HepG2 (cell line): ENCODE measurements at regions not wholly inside any gene's neighbourhood (a gene's known extent, or its start where the extent isn't known, plus 50 kb on each side); places are given as distances from the start of the nearest gene placed in this dataset.

ENCODE experiments used
- ATAC-seq: fragments of 200-7000 bp; cut with Tn5 transposase; 3 replicates; pipeline ENCODE4 v1.9.1; 2020; ENCODE audit warnings: mild to moderate bottlenecking, moderate library complexity
- BruUV-seq: library from RNA; stranded (reverse); fragments of 400-500 nt; replicated peaks from 2 replicates; lab custom pipeline; 2021; lab: Mats Ljungman, UMichigan
- CTCF ChIA-PET: fragments of 300-600 bp; formaldehyde crosslinking; extraction: SDS; loops from one replicate; lab custom pipeline; 2021; ENCODE audit warnings: low total read pairs, inconsistent platforms, low intra/inter-chr PET ratio; lab: Yijun Ruan, JAX
- POLR2A ChIA-PET: fragments of 350-600 bp; sonication (Branson Sonifier 250); formaldehyde crosslinking; loops from one replicate; lab custom pipeline; 2020; ENCODE audit warnings: antibody characterized with exemption, inconsistent platforms; lab: Yijun Ruan, JAX
- DNase-seq: peaks from one replicate; pipeline ENCODE4 v3.0.0-alpha.2; 2015; ENCODE audit warnings: low spot score
- FAIRE-seq: peaks from 3 replicates; lab custom pipeline; 2011; peaks lifted over from hg19 to GRCh38; lab: Jason Lieb, UNC
- H2AFZ ChIP-seq: one replicate; pipeline ENCODE4 v1.6.1; 2011; ENCODE audit warnings: low read length, inconsistent platforms
- H3K27ac ChIP-seq: fragments of 300-600 bp; 3 replicates; pipeline ENCODE4 v1.8.0; 2011; ENCODE audit warnings: mixed run types, mild to moderate bottlenecking, mixed read lengths, low read length, inconsistent platforms; ENCODE audit not compliant: insufficient read depth; ENCODE audit errors: extremely low read length
- H3K27me3 ChIP-seq, 2 experiments: fragments of 200-600 bp in 1 of 2; 2 replicates in 1 of 2; 3 replicates in 1 of 2; pipeline versions ENCODE4 v1.6.0 to v1.8.0; 2011; ENCODE audit warnings: low read length in 2 of 2, mild to moderate bottlenecking in 2 of 2, moderate library complexity in 2 of 2, inconsistent platforms in 1 of 2; ENCODE audit not compliant: insufficient read depth in 2 of 2, control insufficient read depth in 1 of 2
- H3K36me3 ChIP-seq, 2 experiments: fragments of 200-600 bp in 1 of 2; replicated peaks in 1 of 2; 2 replicates in 1 of 2; 3 replicates in 1 of 2; pipeline versions ENCODE4 v1.5.1 to v1.8.0; 2011; ENCODE audit warnings: low read length in 2 of 2, inconsistent platforms in 1 of 2; ENCODE audit not compliant: insufficient read depth in 2 of 2, control insufficient read depth in 1 of 2
- H3K4me1 ChIP-seq: 2 replicates; pipeline ENCODE4 v1.5.1; 2012; ENCODE audit warnings: low read length, inconsistent platforms; ENCODE audit not compliant: insufficient read depth
- H3K4me2 ChIP-seq: 2 replicates; pipeline ENCODE4 v1.6.0; 2011; ENCODE audit warnings: low read depth, low read length, inconsistent platforms
- H3K4me3 ChIP-seq, 3 experiments: fragments of 200-600 bp in 1 of 3; sonication (generic), shearing (Covaris generic) in 1 of 3; replicated peaks in 1 of 3; 2 replicates each; pipeline ENCODE4 v1.5.1; 2011 to 2016; ENCODE audit warnings: low read length in 3 of 3, inconsistent platforms in 2 of 3, low read depth in 2 of 3, mild to moderate bottlenecking in 2 of 3, control low read depth in 1 of 3, mixed read lengths in 1 of 3; ENCODE audit not compliant: insufficient read depth in 1 of 3
- H3K79me2 ChIP-seq: one replicate; pipeline ENCODE4 v1.6.1; 2011; ENCODE audit warnings: low read length, inconsistent platforms; ENCODE audit not compliant: insufficient read depth
- H3K9ac ChIP-seq: 2 replicates; pipeline ENCODE4 v1.6.0; 2011; ENCODE audit warnings: mild to moderate bottlenecking, low read depth, low read length, inconsistent platforms; ENCODE audit not compliant: insufficient read depth
- H3K9me3 ChIP-seq: 2 replicates; pipeline ENCODE4 v1.5.1; 2012; ENCODE audit warnings: mild to moderate bottlenecking, low read length
- H4K20me1 ChIP-seq: 2 replicates; pipeline ENCODE4 v1.6.0; 2011; ENCODE audit warnings: inconsistent platforms, mild to moderate bottlenecking, low read length, moderate library complexity; ENCODE audit not compliant: insufficient read depth
- CBX1 ChIP-seq: IDR thresholded peaks from one replicate; pipeline ENCODE4 v1.6.1; 2016; ENCODE audit warnings: antibody characterized with exemption, low read depth
- HNF1A ChIP-seq, 2 experiments: sonication (generic) in 1 of 2; formaldehyde crosslinking in 1 of 2; IDR thresholded peaks; 2 replicates each; pipeline versions ENCODE4 v1.4.0 to v1.6.1; 2016 to 2020; ENCODE audit warnings: borderline replicate concordance in 1 of 2, low read depth in 1 of 2, mild to moderate bottlenecking in 1 of 2, missing genetic modification reagents in 1 of 2
- ZBTB14 ChIP-seq: sonication (generic); formaldehyde crosslinking; IDR thresholded peaks from 2 replicates; pipeline ENCODE4 v1.4.0; 2020; ENCODE audit warnings: missing genetic modification reagents
- ZNF414 ChIP-seq: sonication (generic); formaldehyde crosslinking; IDR thresholded peaks from 2 replicates; pipeline ENCODE4 v1.5.0; 2020; ENCODE audit warnings: missing genetic modification reagents
- ZNF782 ChIP-seq: sonication (generic); formaldehyde crosslinking; IDR thresholded peaks from 2 replicates; pipeline ENCODE4 v1.4.0; 2020; ENCODE audit warnings: missing genetic modification reagents, mild to moderate bottlenecking, borderline replicate concordance
- WGBS: methylation state at CpG from one replicate; pipeline ENCODE4 v1.1.6; 2017; ENCODE audit warnings: low lambda C conversion rate; 5-methylcytosine and 5-hydroxymethylcytosine counted together
- in situ Hi-C: cut with HindIII; loops from 2 replicates; pipeline ENCODE4 v1.10.0; 2017; ENCODE audit warnings: low pct_unique_long_range_greater_than_20kb; ENCODE audit not compliant: extremely low pct_ligation_motif_present
- intact Hi-C: fragments of 100-400 bp; cut with micrococcal nuclease; formaldehyde crosslinking; loops from one replicate; pipeline ENCODE4 v1.10.0; 2022; ENCODE audit not compliant: unreplicated experiment

GRCh38 chr9:118575341-118576070 lies 793.7 kb downstream of the BRINP1 start:
- H3K27ac ChIP-seq = no peak overlapping the region
- no peak overlapping the region for H3K4me2 ChIP-seq
- H3K4me1 ChIP-seq = no peaks in the 10 kb centered on the region
- POLR2A ChIA-PET = no interaction called here
- WGBS = 3% methylated on average over 2 of the region's 2 CpGs
- TF ChIP-seq CBX1 (no peak), ZNF782 (no peak), ZNF414 (no peak)
- CTCF ChIA-PET = no interaction called here
- no peak overlapping the region for H2AFZ ChIP-seq
- in situ Hi-C loops (no loop called here), intact Hi-C loops (no loop called here)
- no peaks in the 10 kb centered on the region for H3K79me2 ChIP-seq
- ATAC-seq (no peak), FAIRE-seq (no peak), DNase-seq (no peak)
- H3K9me3 ChIP-seq = peaks cover 73% of the 10 kb centered on the region
- BruUV-seq = no TSS peak
- H4K20me1 ChIP-seq = no peaks in the 10 kb centered on the region
- no peaks in the 10 kb centered on the region for H3K27me3 ChIP-seq
- H3K36me3 ChIP-seq = no peaks in the 10 kb centered on the region
- no peak overlapping the region for H3K4me3 ChIP-seq
- H3K9ac ChIP-seq = no peak overlapping the region

- CTCF ChIA-PET = no interaction called here
- no TSS peak for BruUV-seq
- no peaks in the 10 kb centered on the region for H4K20me1 ChIP-seq
- 2% methylated on average over 1 of the region's 1 CpG for WGBS
- FAIRE-seq (no peak), ATAC-seq (no peak)
- H3K79me2 ChIP-seq = no peaks in the 10 kb centered on the region
- no peaks in the 10 kb centered on the region for H3K27me3 ChIP-seq
- in situ Hi-C loops (no loop called here), intact Hi-C loops (no loop called here)
- no peaks in the 10 kb centered on the region for H3K36me3 ChIP-seq
- POLR2A ChIA-PET = no interaction called here
- H3K9me3 ChIP-seq = peaks cover 83% of the 10 kb centered on the region
- TF ChIP-seq HNF1A (IDR thresholded peaks at IDR 0.05; ENCODE audit: low read depth) (no peak), HNF1A (CRISPR knock-in tag; IDR thresholded peaks at IDR 0.05; ENCODE audit: borderline replicate concordance) (no peak), ZBTB14 (CRISPR knock-in tag) (no peak)
- TF ChIP-seq, all 625 proteins: peak for 0
- DNase-seq = no peak
- no peak overlapping the region for H3K9ac ChIP-seq
- no peak overlapping the region; a peak in 1 of 6 replicates for H3K4me3 ChIP-seq
- no peak overlapping the region for H3K27ac ChIP-seq
- no peak overlapping the region for H2AFZ ChIP-seq
- no peaks in the 10 kb centered on the region for H3K4me1 ChIP-seq
- no peak overlapping the region for H3K4me2 ChIP-seq
Observed at GRCh38 chr9:118577121-118577520, 792.1 kb downstream of the BRINP1 start.
